ENCODE measurements at regions not wholly inside any gene's neighbourhood (a gene's known extent, or its start where the extent isn't known, plus 50 kb on each side); places are given as distances from the start of the nearest gene placed in this dataset.

DNA sequence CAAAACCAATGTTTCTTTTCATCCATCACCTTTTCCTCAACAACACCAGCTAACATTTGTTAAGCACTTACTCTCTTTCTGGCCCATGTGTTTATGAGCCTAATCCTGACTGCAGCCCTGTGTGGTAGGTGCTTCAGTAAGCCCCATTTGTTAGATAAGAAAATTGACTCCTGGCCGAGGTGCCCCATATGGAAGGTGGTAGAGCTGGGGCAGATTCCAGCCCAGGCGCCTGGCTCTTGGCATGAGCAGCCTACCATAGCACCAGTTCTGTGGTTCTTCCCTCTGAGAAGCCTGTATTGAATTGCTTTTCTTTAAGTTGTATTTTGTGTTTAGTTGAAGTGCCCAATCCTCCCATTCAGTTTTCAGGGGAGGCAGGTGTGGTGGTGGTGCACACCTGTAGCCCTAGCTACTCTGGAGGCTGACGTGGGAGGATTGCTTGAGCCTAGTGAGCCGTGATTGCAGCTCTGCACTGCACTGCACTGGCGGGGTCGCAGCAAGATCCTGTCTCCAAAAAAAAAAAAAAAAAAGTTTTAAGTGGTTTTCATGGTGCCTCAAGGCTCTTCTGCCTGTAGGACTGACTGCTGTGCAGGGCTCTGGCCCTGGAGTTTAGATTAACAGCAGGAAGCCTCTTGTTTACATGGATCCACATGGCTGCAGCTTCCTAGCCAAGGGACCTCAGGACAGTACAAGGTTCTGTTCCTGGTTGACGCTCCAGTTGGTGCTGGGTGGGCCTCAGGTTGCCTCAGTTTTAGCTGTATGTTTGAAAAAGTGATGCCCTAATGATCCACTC lies 125.9 kb downstream of the MRPS6 start:
- TF ChIP-seq, protein P1, sequence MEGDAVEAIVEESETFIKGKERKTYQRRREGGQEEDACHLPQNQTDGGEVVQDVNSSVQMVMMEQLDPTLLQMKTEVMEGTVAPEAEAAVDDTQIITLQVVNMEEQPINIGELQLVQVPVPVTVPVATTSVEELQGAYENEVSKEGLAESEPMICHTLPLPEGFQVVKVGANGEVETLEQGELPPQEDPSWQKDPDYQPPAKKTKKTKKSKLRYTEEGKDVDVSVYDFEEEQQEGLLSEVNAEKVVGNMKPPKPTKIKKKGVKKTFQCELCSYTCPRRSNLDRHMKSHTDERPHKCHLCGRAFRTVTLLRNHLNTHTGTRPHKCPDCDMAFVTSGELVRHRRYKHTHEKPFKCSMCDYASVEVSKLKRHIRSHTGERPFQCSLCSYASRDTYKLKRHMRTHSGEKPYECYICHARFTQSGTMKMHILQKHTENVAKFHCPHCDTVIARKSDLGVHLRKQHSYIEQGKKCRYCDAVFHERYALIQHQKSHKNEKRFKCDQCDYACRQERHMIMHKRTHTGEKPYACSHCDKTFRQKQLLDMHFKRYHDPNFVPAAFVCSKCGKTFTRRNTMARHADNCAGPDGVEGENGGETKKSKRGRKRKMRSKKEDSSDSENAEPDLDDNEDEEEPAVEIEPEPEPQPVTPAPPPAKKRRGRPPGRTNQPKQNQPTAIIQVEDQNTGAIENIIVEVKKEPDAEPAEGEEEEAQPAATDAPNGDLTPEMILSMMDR (IDR thresholded peaks at IDR 0.05; ENCODE audit: low read depth, low read length), result no peak
- no peak for DNase-seq

DNA sequence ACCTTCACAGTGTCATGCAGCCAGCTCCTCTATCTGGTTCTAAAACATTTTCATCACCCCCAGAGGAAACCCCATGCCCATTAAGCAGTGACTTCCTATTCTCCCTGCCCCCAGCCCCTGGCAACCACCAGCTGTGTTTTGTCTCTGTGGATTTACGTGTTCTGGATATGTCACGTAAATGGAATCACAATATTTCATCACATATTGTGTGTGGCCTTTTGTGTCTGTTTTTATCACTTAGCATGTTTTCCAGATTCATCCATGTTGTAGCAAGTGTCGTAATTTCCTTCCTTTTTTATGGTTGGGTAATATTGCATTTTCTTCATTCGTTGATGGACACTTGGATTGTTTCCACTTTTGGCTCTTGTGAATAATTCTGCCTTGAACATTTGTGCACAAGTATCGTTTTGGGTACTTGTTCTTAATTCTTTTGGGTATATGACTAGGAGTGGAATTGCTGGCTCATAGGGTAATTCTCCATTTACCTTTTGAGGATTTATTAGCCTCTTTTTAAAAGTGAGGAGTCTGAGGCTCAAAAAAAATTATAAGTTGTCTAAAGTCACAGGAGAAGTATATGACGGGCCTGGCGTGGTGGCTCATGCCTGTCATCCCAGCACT lies 127.0 kb downstream of the MRPS6 start:
- Histone ChIP-seq H3K9me3 (ENCODE audit: severe bottlenecking) (no peaks in the 10 kb centered on the region), H3K27me3 (ENCODE audit: insufficient read depth, low read depth, severe bottlenecking) (peaks cover 29% of the 10 kb centered on the region), H3K27ac (no peak overlapping the region), H3K4me3 (ENCODE audit: low read depth, low read length) (no peak overlapping the region), H3K36me3 (no peaks in the 10 kb centered on the region)
- no peak for DNase-seq
- TF ChIP-seq, protein P1 (IDR thresholded peaks at IDR 0.05; ENCODE audit: low read depth, low read length), result no peak

More for the DNA sequence above, 125.9 kb downstream of the MRPS6 start:
- H3K4me3 ChIP-seq (ENCODE audit: low read depth, low read length), result no peak overlapping the region
- H3K27ac ChIP-seq, result no peak overlapping the region
- peaks cover 29% of the 10 kb centered on the region for H3K27me3 ChIP-seq (ENCODE audit: insufficient read depth, low read depth, severe bottlenecking)
- no peaks in the 10 kb centered on the region for H3K36me3 ChIP-seq
- H3K9me3 ChIP-seq (ENCODE audit: severe bottlenecking), result no peaks in the 10 kb centered on the region

DNA sequence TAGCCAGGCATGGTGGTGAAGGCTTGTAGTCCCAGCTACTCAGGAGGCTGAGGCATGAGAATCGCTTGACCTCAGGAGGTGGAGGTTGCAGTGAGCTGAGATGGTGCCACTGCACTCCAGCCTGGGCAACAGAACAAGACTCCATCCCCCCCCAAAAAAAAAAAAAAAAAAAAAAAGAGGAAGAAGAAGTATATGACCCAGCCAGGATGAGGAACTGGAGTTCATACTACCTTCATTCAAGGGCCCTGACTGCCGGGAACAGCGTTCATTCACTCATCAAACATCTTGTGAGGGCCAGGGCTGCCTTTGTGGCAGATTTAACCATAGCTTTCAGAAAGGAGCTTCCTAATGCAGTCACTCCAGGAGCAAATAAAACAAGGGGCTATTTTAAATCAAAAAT lies 127.6 kb downstream of the MRPS6 start:
- DNase-seq, result no peak
- H3K36me3 ChIP-seq, result no peaks in the 10 kb centered on the region
- TF ChIP-seq, protein P1 (IDR thresholded peaks at IDR 0.05; ENCODE audit: low read depth, low read length), result no peak
- no peak overlapping the region for H3K27ac ChIP-seq
- H3K9me3 ChIP-seq (ENCODE audit: severe bottlenecking), result no peaks in the 10 kb centered on the region
- H3K4me3 ChIP-seq (ENCODE audit: low read depth, low read length), result no peak overlapping the region
- H3K27me3 ChIP-seq (ENCODE audit: insufficient read depth, low read depth, severe bottlenecking), result peaks cover 29% of the 10 kb centered on the region

DNA sequence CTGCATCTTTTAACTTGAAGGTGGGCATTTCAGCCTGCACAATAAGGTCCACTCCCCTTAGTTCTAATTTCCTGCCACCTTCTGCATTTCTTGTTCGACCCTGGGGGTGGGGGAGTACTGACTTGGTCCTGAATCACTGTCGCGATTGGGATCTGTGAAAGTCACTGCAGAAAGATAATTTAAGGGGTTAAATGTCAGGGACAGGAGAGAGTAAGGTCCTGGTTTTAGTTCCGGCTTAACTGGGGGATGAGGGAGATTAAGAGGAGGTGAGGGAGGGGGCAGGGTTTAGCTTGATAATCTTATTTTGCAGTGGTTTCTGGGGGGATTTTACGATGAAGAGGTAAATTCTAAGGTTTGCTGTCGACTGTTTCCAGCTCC lies 128.1 kb downstream of the MRPS6 start:
- Histone ChIP-seq H3K36me3 (no peaks in the 10 kb centered on the region), H3K4me3 (ENCODE audit: low read depth, low read length) (peak overlapping the region; percentile 48), H3K27me3 (ENCODE audit: insufficient read depth, low read depth, severe bottlenecking) (peaks cover 29% of the 10 kb centered on the region), H3K27ac (no peak overlapping the region), H3K9me3 (ENCODE audit: severe bottlenecking) (no peaks in the 10 kb centered on the region)
- DNase-seq, result no peak
- TF ChIP-seq, protein P1 (IDR thresholded peaks at IDR 0.05; ENCODE audit: low read depth, low read length), result no peak

DNA sequence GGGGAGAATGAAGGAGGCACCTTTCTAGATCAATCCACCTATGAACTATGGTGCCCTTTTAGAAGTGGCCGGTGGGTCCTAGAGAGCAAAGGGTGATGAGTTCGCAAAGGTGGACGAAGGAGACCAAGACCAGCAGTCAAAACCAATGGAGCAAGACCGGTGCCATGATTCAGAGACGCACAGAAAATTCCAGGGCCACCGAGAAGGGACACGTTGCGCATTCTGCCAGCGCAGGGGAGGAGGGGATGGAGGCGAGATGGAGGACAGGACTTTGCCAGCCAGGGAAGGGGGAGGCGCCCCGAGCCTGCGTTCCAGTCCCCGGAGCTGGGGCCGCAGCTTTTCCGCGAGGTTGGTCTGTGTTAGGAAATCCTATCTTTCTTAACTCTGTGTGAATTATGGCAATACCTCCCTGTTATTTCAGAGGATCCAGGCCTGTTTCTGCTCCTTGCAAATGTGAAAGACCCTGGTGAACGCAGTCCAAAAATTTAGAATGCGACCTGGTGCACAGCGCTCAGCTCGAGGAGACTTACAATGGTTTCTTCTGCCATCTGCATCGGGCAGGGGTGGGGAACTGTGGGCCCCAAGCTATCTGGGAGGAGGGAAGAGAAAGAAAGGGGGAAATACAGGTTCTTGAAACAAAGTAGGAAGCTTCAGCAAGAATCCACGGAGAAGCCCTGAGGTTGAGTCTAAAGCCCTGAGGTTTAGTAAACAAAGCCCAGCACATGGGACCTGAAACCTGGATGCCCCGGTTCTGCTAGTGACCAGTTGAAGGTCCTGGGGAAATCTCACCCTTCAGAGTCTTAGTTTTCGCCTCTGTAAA lies 129.4 kb downstream of the MRPS6 start:
- DNase-seq, result peak; percentile 29
- Histone ChIP-seq H3K36me3 (no peaks in the 10 kb centered on the region), H3K27me3 (ENCODE audit: insufficient read depth, low read depth, severe bottlenecking) (peaks cover 29% of the 10 kb centered on the region), H3K27ac (no peak overlapping the region), H3K9me3 (ENCODE audit: severe bottlenecking) (no peaks in the 10 kb centered on the region), H3K4me3 (ENCODE audit: low read depth, low read length) (peak overlapping the region; percentile 48)
- TF ChIP-seq, protein P1 (IDR thresholded peaks at IDR 0.05; ENCODE audit: low read depth, low read length), result no peak
